ENCODE measurements at regions not wholly inside any gene's neighbourhood (a gene's known extent, or its start where the extent isn't known, plus 50 kb on each side); places are given as distances from the start of the nearest gene placed in this dataset.

- no peak for TF ChIP-seq POLR2AphosphoS5 (IDR thresholded peaks at IDR 0.05; ENCODE audit: borderline replicate concordance, low read depth, low read length)
- TF ChIP-seq FOXP2 (optimal IDR thresholded peaks at IDR 0.05; ENCODE audit: control extremely low read depth, extremely low read length, insufficient read depth): no peak
- no peak for TF ChIP-seq EZH2 (IDR thresholded peaks at IDR 0.05)
Observed at GRCh38 chr6:144434308-144434990, 149.3 kb downstream of the UTRN start.

Data from SK-N-MC (cell line).